ENCODE measurements at regions not wholly inside any gene's neighbourhood (a gene's known extent, or its start where the extent isn't known, plus 50 kb on each side); places are given as distances from the start of the nearest gene placed in this dataset.

- DNase-seq: no peak
Observed at GRCh38 chr2:195404651-195405050, 252.4 kb upstream of the SLC39A10 start.

GRCh38 chr2:195396479-195396878 lies 260.5 kb upstream of the SLC39A10 start:
- DNase-seq: no peak

- DNase-seq: no peak
Observed at GRCh38 chr2:195395362-195395761, 261.7 kb upstream of the SLC39A10 start.

GRCh38 chr2:195392446-195393336 lies 264.3 kb upstream of the SLC39A10 start:
- no peak for DNase-seq

- no peak for DNase-seq
Observed at GRCh38 chr2:195390686-195391321, 266.2 kb upstream of the SLC39A10 start.

- DNase-seq: no peak
Observed at GRCh38 chr2:195388028-195388427, 269.0 kb upstream of the SLC39A10 start.

- peak; percentile 73 to 82 for DNase-seq
Observed at GRCh38 chr2:195382186-195382585, 274.8 kb upstream of the SLC39A10 start.

- no peak for DNase-seq
Observed at GRCh38 chr2:195370167-195370943, 286.7 kb upstream of the SLC39A10 start.

- DNase-seq: no peak
Observed at GRCh38 chr2:195369218-195369587, 287.8 kb upstream of the SLC39A10 start.

GRCh38 chr2:195368249-195369217 lies 288.5 kb upstream of the SLC39A10 start:
- DNase-seq: no peak

GRCh38 chr2:195367809-195368208 lies 289.2 kb upstream of the SLC39A10 start:
- DNase-seq: no peak

GRCh38 chr2:195364015-195364965 lies 292.7 kb upstream of the SLC39A10 start:
- DNase-seq: no peak

- DNase-seq: no peak
Observed at GRCh38 chr2:195363496-195363895, 293.5 kb upstream of the SLC39A10 start.

- no peak for DNase-seq
Observed at GRCh38 chr2:195360242-195360641, 296.8 kb upstream of the SLC39A10 start.

GRCh38 chr2:195359043-195359735 lies 297.8 kb upstream of the SLC39A10 start:
- DNase-seq: no peak

GRCh38 chr2:195356920-195357440 lies 300.0 kb upstream of the SLC39A10 start:
- DNase-seq: no peak

- DNase-seq: no peak
Observed at GRCh38 chr2:195356026-195356425, 301.0 kb upstream of the SLC39A10 start.

- no peak for DNase-seq
Observed at GRCh38 chr2:195352581-195352980, 304.4 kb upstream of the SLC39A10 start.

- no peak for DNase-seq
Observed at GRCh38 chr2:195343942-195344530, 313.0 kb upstream of the SLC39A10 start.

- DNase-seq: peak; percentile 23 to 60
Observed at GRCh38 chr2:195343540-195343939, 313.5 kb upstream of the SLC39A10 start.

Data from Kasumi-1 (cell line).